PC-3 (cell line): ENCODE measurements at regions not wholly inside any gene's neighbourhood (a gene's known extent, or its start where the extent isn't known, plus 50 kb on each side); places are given as distances from the start of the nearest gene placed in this dataset.

Experiments used
- ATAC-seq: fragments of 200-7000 bp; cut with Tn5 transposase; 2 replicates; pipeline ENCODE4 v1.9.1; 2020; ENCODE audit warnings: mild to moderate bottlenecking, moderate library complexity
- BruUV-seq: library from RNA; stranded (reverse); fragments of 400-500 nt; replicated peaks from 2 replicates; lab custom pipeline; 2021; lab: Mats Ljungman, UMichigan
- CTCF ChIA-PET: fragments of 300-600 bp; sonication (Branson Sonifier 250); formaldehyde crosslinking; loops from one replicate; lab custom pipeline; 2022; ENCODE audit warnings: antibody characterized with exemption; lab: Charles Lee
- POLR2A ChIA-PET: fragments of 300-600 bp; sonication (Branson Sonifier 250); formaldehyde crosslinking; loops from one replicate; lab custom pipeline; 2022; ENCODE audit warnings: antibody characterized with exemption; ENCODE audit not compliant: unreplicated experiment; lab: Charles Lee
- DNase-seq: peaks from one replicate; pipeline ENCODE4 v3.0.0-alpha.2; 2015
- H2AFZ ChIP-seq: fragments of 300-600 bp; sonication (generic); 2 replicates; pipeline ENCODE4 v1.6.0; 2016; ENCODE audit warnings: antibody characterized with exemption, low read length
- H3F3A ChIP-seq: fragments of 300-600 bp; sonication (generic); one replicate; pipeline ENCODE4 v1.6.0; 2017; ENCODE audit warnings: antibody characterized with exemption, low read length, control low read depth, mild to moderate bottlenecking; ENCODE audit not compliant: unreplicated experiment
- H3K27ac ChIP-seq: fragments of 300-600 bp; sonication (generic); 2 replicates; pipeline ENCODE4 v1.5.1; 2016; ENCODE audit warnings: mild to moderate bottlenecking, low read length
- H3K27me3 ChIP-seq: fragments of 300-600 bp; sonication (generic); 2 replicates; pipeline ENCODE4 v1.6.1; 2016; ENCODE audit warnings: low read length, mixed read lengths
- H3K36me3 ChIP-seq: fragments of 300-600 bp; sonication (generic); 2 replicates; pipeline ENCODE4 v1.6.1; 2016; ENCODE audit warnings: low read depth, mixed run types, low read length, mixed read lengths
- H3K4me1 ChIP-seq: fragments of 300-600 bp; sonication (generic); 2 replicates; pipeline ENCODE4 v1.5.1; 2016; ENCODE audit warnings: low read length; ENCODE audit not compliant: insufficient read depth
- H3K4me2 ChIP-seq: fragments of 300-600 bp; sonication (generic); 2 replicates; pipeline ENCODE4 v1.6.0; 2016; ENCODE audit warnings: low read length
- H3K4me3 ChIP-seq: fragments of 300-600 bp; sonication (generic); 2 replicates; pipeline ENCODE4 v1.5.1; 2016; ENCODE audit warnings: mild to moderate bottlenecking, low read length, mixed read lengths
- H3K79me2 ChIP-seq: fragments of 300-600 bp; sonication (generic); 2 replicates; pipeline ENCODE4 v1.6.1; 2017; ENCODE audit warnings: low read length, mixed read lengths
- H3K9ac ChIP-seq: fragments of 300-600 bp; sonication (generic); 2 replicates; pipeline ENCODE4 v1.6.0; 2016; ENCODE audit warnings: mild to moderate bottlenecking, low read length
- H3K9me2 ChIP-seq: fragments of 300-600 bp; sonication (generic); replicated peaks from 2 replicates; pipeline ENCODE4 v1.6.1; 2016; ENCODE audit warnings: mixed run types, low read length, mixed read lengths
- H3K9me3 ChIP-seq: fragments of 300-600 bp; sonication (generic); 2 replicates; pipeline ENCODE4 v1.6.1; 2016; ENCODE audit warnings: low read length, mixed read lengths
- H4K20me1 ChIP-seq: fragments of 300-600 bp; sonication (generic); 2 replicates; pipeline ENCODE4 v1.6.1; 2016; ENCODE audit warnings: low read length, mixed read lengths
- EZH2 ChIP-seq: fragments of 300-600 bp; sonication (generic); IDR thresholded peaks from one replicate; pipeline ENCODE4 v1.6.1; 2017; ENCODE audit warnings: antibody characterized with exemption, mild to moderate bottlenecking, low read length; ENCODE audit not compliant: unreplicated experiment
- EZH2phosphoT487 ChIP-seq: fragments of 300-600 bp; sonication (generic); IDR thresholded peaks from 2 replicates; pipeline ENCODE4 v1.6.1; 2018; ENCODE audit warnings: mild to moderate bottlenecking, antibody characterized with exemption, low read length, borderline replicate concordance
- intact Hi-C: fragments of 100-400 bp; cut with micrococcal nuclease; formaldehyde crosslinking; loops from 2 replicates; pipeline ENCODE4 v1.9.0; 2023
- TF ChIP-seq, protein P1 (sequence below): fragments of 300-600 bp; sonication (generic); conservative IDR thresholded peaks from 2 replicates; pipeline ENCODE4 v1.5.1; 2017; ENCODE audit warnings: antibody characterized with exemption, low read depth, mild to moderate bottlenecking, low read length

DNA sequence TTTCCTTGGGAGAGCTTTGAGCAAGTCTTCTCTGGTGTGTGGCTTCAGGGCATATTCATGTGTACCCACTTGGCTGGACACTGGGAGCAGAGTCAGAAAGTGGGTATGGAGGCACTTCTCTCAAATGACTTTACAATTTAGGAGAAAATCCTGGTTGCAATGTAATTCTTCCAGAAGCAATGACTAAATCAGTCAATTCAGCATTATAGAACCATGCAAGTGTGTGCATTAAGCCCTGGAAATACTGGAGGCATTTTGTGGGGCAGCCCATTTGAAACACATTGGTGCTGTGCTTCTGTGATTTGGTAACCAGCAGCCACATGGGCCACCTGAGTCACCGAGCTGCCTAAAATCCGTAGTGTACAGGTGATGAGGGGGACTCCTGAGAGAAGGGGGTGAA, 94.6 kb upstream of the TAS2R1 start:
- Histone ChIP-seq H3K79me2 (no peaks in the 10 kb centered on the region), H3K27ac (no peak overlapping the region), H2AFZ (no peak overlapping the region), H3K9me3 (no peaks in the 10 kb centered on the region), H3K4me3 (no peak overlapping the region), H3K9ac (no peak overlapping the region), H4K20me1 (no peaks in the 10 kb centered on the region), H3K27me3 (no peaks in the 10 kb centered on the region), H3K36me3 (no peaks in the 10 kb centered on the region), H3F3A (no peaks in the 10 kb centered on the region), H3K4me1 (no peaks in the 10 kb centered on the region), H3K9me2 (no peaks in the 10 kb centered on the region), H3K4me2 (no peak overlapping the region)
- BruUV-seq, result no TSS peak
- ChIA-PET CTCF (no interaction called here), POLR2A (no interaction called here)
- intact Hi-C loops, result no loop called here
- TF ChIP-seq EZH2 (no peak), EZH2phosphoT487 (no peak)
- TF ChIP-seq, protein P1, sequence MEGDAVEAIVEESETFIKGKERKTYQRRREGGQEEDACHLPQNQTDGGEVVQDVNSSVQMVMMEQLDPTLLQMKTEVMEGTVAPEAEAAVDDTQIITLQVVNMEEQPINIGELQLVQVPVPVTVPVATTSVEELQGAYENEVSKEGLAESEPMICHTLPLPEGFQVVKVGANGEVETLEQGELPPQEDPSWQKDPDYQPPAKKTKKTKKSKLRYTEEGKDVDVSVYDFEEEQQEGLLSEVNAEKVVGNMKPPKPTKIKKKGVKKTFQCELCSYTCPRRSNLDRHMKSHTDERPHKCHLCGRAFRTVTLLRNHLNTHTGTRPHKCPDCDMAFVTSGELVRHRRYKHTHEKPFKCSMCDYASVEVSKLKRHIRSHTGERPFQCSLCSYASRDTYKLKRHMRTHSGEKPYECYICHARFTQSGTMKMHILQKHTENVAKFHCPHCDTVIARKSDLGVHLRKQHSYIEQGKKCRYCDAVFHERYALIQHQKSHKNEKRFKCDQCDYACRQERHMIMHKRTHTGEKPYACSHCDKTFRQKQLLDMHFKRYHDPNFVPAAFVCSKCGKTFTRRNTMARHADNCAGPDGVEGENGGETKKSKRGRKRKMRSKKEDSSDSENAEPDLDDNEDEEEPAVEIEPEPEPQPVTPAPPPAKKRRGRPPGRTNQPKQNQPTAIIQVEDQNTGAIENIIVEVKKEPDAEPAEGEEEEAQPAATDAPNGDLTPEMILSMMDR, result no peak
- DNase-seq, result no peak
- no peak for ATAC-seq

DNA sequence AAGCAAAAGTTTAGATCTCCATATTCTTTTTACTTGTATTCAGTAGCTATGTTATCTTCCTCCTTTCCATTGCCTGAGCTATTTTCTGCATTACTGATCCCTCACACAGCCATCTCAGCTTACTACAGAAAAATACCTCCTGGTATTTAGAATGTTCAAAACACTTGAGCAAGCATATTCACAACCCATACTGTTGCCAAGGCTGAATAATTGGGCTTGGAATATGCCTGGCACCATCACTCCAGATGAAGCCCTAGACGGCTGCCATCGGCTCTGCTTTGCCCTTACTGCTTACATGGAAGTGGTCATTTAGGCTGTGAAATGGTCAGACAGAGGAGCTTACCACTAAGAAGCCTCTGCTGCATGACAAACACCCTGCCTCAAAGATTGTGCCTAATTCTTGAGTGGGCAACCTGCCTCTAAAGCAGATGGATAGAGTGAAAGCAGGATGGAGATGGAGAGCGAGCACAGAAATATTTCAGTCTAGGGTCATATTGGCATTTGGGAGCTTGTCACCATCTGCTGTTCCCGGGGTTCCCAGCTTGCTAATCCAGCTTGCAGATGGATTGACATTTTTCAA, 92.5 kb upstream of the TAS2R1 start:
- BruUV-seq, result no TSS peak
- POLR2A ChIA-PET, result no interaction called here
- H3K4me1 ChIP-seq, result no peaks in the 10 kb centered on the region
- no peak overlapping the region for H3K4me3 ChIP-seq
- no peaks in the 10 kb centered on the region for H3K36me3 ChIP-seq
- intact Hi-C loops, result no loop called here
- H3F3A ChIP-seq, result no peaks in the 10 kb centered on the region
- no peak overlapping the region for H2AFZ ChIP-seq
- DNase-seq (no peak), ATAC-seq (no peak)
- TF ChIP-seq EZH2phosphoT487 (no peak), EZH2 (no peak)
- TF ChIP-seq, protein P1, result no peak
- CTCF ChIA-PET, result no interaction called here
- no peaks in the 10 kb centered on the region for H3K9me3 ChIP-seq
- no peak overlapping the region for H3K9ac ChIP-seq
- no peaks in the 10 kb centered on the region for H4K20me1 ChIP-seq
- no peaks in the 10 kb centered on the region for H3K79me2 ChIP-seq
- no peaks in the 10 kb centered on the region for H3K27me3 ChIP-seq
- no peaks in the 10 kb centered on the region for H3K9me2 ChIP-seq
- H3K27ac ChIP-seq, result no peak overlapping the region
- H3K4me2 ChIP-seq, result no peak overlapping the region

DNA sequence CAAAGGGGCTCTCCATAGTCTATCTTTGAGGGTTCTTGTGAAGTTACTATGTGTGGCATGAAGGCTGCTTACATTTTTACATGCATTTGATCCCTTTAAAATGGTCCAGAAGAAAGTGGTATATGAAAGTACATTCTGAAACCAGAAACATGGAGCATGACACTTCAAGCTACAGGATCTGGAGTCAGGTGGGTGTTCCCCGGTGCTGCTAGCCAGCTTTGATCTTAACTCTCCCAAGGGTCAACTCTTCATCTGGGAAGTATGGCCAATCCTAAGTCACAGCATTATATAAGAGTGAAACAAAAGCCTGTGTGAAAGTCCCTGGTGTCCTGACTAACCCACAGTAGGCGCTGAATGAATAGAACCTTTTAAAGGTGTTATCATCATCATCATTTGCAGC, 91.0 kb upstream of the TAS2R1 start:
- BruUV-seq, result no TSS peak
- ChIA-PET POLR2A (no interaction called here), CTCF (no interaction called here)
- Histone ChIP-seq H3K4me3 (no peak overlapping the region), H3F3A (no peaks in the 10 kb centered on the region), H3K4me1 (peaks cover 10% of the 10 kb centered on the region), H3K79me2 (no peaks in the 10 kb centered on the region), H4K20me1 (no peaks in the 10 kb centered on the region), H3K9ac (no peak overlapping the region), H2AFZ (no peak overlapping the region), H3K36me3 (no peaks in the 10 kb centered on the region), H3K27me3 (no peaks in the 10 kb centered on the region), H3K9me2 (no peaks in the 10 kb centered on the region), H3K9me3 (no peaks in the 10 kb centered on the region), H3K27ac (no peak overlapping the region), H3K4me2 (no peak overlapping the region)
- intact Hi-C loops, result no loop called here
- DNase-seq (no peak), ATAC-seq (no peak)
- TF ChIP-seq EZH2 (no peak), EZH2phosphoT487 (no peak)
- TF ChIP-seq, protein P1, result no peak
